ENCODE measurements at regions not wholly inside any gene's neighbourhood (a gene's known extent, or its start where the extent isn't known, plus 50 kb on each side); places are given as distances from the start of the nearest gene placed in this dataset.
"Not testable (repeated sequence)": the region's sequence is repeated elsewhere in the genome, so short reads cannot be mapped to it uniquely, and the experiment has no call there.

- no peaks in the 10 kb centered on the region for H3K36me3 ChIP-seq (ENCODE audit: insufficient read depth, low read length)
- H3K9me3 ChIP-seq (ENCODE audit: low read length), result no peaks in the 10 kb centered on the region
- no peaks in the 10 kb centered on the region for H3K27me3 ChIP-seq (ENCODE audit: control insufficient read depth in 1 of 2, insufficient read depth in 2 of 2, low read length in 2 of 2)
- no peak overlapping the region for H3K4me3 ChIP-seq (ENCODE audit: low read depth in 1 of 2, low read length in 2 of 2)
- H3K4me1 ChIP-seq (ENCODE audit: insufficient read depth, low read length), result peaks cover 18% of the 10 kb centered on the region
- no peak overlapping the region for H3K9ac ChIP-seq (ENCODE audit: low read length)
- H3K27ac ChIP-seq (ENCODE audit: low read depth, low read length), result no peak overlapping the region
These were observed 73.1 kb upstream of the RAP1B start for GRCh38 chr12:68537571-68537970.

- Histone ChIP-seq H3K4me1 (ENCODE audit: insufficient read depth, low read length) (peaks cover 18% of the 10 kb centered on the region), H3K9ac (ENCODE audit: low read length) (no peak overlapping the region), H3K4me3 (ENCODE audit: low read depth in 1 of 2, low read length in 2 of 2) (no peak overlapping the region), H3K27me3 (ENCODE audit: control insufficient read depth in 1 of 2, insufficient read depth in 2 of 2, low read length in 2 of 2) (no peaks in the 10 kb centered on the region), H3K9me3 (ENCODE audit: low read length) (no peaks in the 10 kb centered on the region), H3K27ac (ENCODE audit: low read depth, low read length) (no peak overlapping the region), H3K36me3 (ENCODE audit: insufficient read depth, low read length) (no peaks in the 10 kb centered on the region)
These were observed 71.7 kb upstream of the RAP1B start for GRCh38 chr12:68538726-68539614.

GRCh38 chr12:68539615-68539952, 71.1 kb upstream of the RAP1B start:
- no peaks in the 10 kb centered on the region for H3K9me3 ChIP-seq (ENCODE audit: low read length)
- H3K36me3 ChIP-seq (ENCODE audit: insufficient read depth, low read length), result no peaks in the 10 kb centered on the region
- no peak overlapping the region for H3K9ac ChIP-seq (ENCODE audit: low read length)
- H3K27ac ChIP-seq (ENCODE audit: low read depth, low read length), result no peak overlapping the region
- no peaks in the 10 kb centered on the region for H3K27me3 ChIP-seq (ENCODE audit: control insufficient read depth in 1 of 2, insufficient read depth in 2 of 2, low read length in 2 of 2)
- H3K4me1 ChIP-seq (ENCODE audit: insufficient read depth, low read length), result peaks cover 18% of the 10 kb centered on the region
- no peak overlapping the region for H3K4me3 ChIP-seq (ENCODE audit: low read depth in 1 of 2, low read length in 2 of 2)

GRCh38 chr12:68540768-68541167, 69.9 kb upstream of the RAP1B start:
- H3K27me3 ChIP-seq (ENCODE audit: control insufficient read depth in 1 of 2, insufficient read depth in 2 of 2, low read length in 2 of 2); H3K4me3 ChIP-seq (ENCODE audit: low read depth in 1 of 2, low read length in 2 of 2); H3K9ac ChIP-seq (ENCODE audit: low read length): not testable (repeated sequence)

GRCh38 chr12:68547318-68547717, 63.4 kb upstream of the RAP1B start:
- not testable (repeated sequence) for H3K27ac ChIP-seq (ENCODE audit: low read depth, low read length); H3K4me3 ChIP-seq (ENCODE audit: low read depth in 1 of 2, low read length in 2 of 2); H3K9ac ChIP-seq (ENCODE audit: low read length); H3K27me3 ChIP-seq (ENCODE audit: control insufficient read depth in 1 of 2, insufficient read depth in 2 of 2, low read length in 2 of 2); H3K9me3 ChIP-seq (ENCODE audit: low read length); H3K4me1 ChIP-seq (ENCODE audit: insufficient read depth, low read length); H3K36me3 ChIP-seq (ENCODE audit: insufficient read depth, low read length)

More at GRCh38 chr12:68540768-68541167, 69.9 kb upstream of the RAP1B start:
- peaks cover 18% of the 10 kb centered on the region for H3K4me1 ChIP-seq (ENCODE audit: insufficient read depth, low read length)
- not testable (repeated sequence) for H3K36me3 ChIP-seq (ENCODE audit: insufficient read depth, low read length); H3K9me3 ChIP-seq (ENCODE audit: low read length); H3K27ac ChIP-seq (ENCODE audit: low read depth, low read length)

- not testable (repeated sequence) for H3K27ac ChIP-seq (ENCODE audit: low read depth, low read length); H3K27me3 ChIP-seq (ENCODE audit: control insufficient read depth in 1 of 2, insufficient read depth in 2 of 2, low read length in 2 of 2); H3K9ac ChIP-seq (ENCODE audit: low read length); H3K9me3 ChIP-seq (ENCODE audit: low read length); H3K4me1 ChIP-seq (ENCODE audit: insufficient read depth, low read length); H3K4me3 ChIP-seq (ENCODE audit: low read depth in 1 of 2, low read length in 2 of 2); H3K36me3 ChIP-seq (ENCODE audit: insufficient read depth, low read length)
These were observed 58.0 kb upstream of the RAP1B start for GRCh38 chr12:68552605-68553195.

- Histone ChIP-seq H3K27ac (ENCODE audit: low read depth, low read length) (no peak overlapping the region), H3K27me3 (ENCODE audit: control insufficient read depth in 1 of 2, insufficient read depth in 2 of 2, low read length in 2 of 2) (no peaks in the 10 kb centered on the region), H3K4me3 (ENCODE audit: low read depth in 1 of 2, low read length in 2 of 2) (no peak overlapping the region), H3K36me3 (ENCODE audit: insufficient read depth, low read length) (no peaks in the 10 kb centered on the region), H3K4me1 (ENCODE audit: insufficient read depth, low read length) (peaks cover 6% of the 10 kb centered on the region), H3K9me3 (ENCODE audit: low read length) (no peaks in the 10 kb centered on the region), H3K9ac (ENCODE audit: low read length) (no peak overlapping the region)
These were observed 53.5 kb upstream of the RAP1B start for GRCh38 chr12:68557011-68557730.

- Histone ChIP-seq H3K4me3 (ENCODE audit: low read depth in 1 of 2, low read length in 2 of 2) (no peak overlapping the region), H3K36me3 (ENCODE audit: insufficient read depth, low read length) (no peaks in the 10 kb centered on the region), H3K9ac (ENCODE audit: low read length) (no peak overlapping the region), H3K27ac (ENCODE audit: low read depth, low read length) (no peak overlapping the region), H3K27me3 (ENCODE audit: control insufficient read depth in 1 of 2, insufficient read depth in 2 of 2, low read length in 2 of 2) (no peaks in the 10 kb centered on the region), H3K9me3 (ENCODE audit: low read length) (no peaks in the 10 kb centered on the region), H3K4me1 (ENCODE audit: insufficient read depth, low read length) (peaks cover 6% of the 10 kb centered on the region)
These were observed 51.5 kb upstream of the RAP1B start for GRCh38 chr12:68559246-68559645.

- Histone ChIP-seq H3K36me3 (ENCODE audit: insufficient read depth, low read length) (no peaks in the 10 kb centered on the region), H3K27ac (ENCODE audit: low read depth, low read length) (peak overlapping the region; percentile 3), H3K4me1 (ENCODE audit: insufficient read depth, low read length) (peaks cover 8% of the 10 kb centered on the region), H3K4me3 (ENCODE audit: low read depth in 1 of 2, low read length in 2 of 2) (no peak overlapping the region), H3K27me3 (ENCODE audit: control insufficient read depth in 1 of 2, insufficient read depth in 2 of 2, low read length in 2 of 2) (no peaks in the 10 kb centered on the region), H3K9ac (ENCODE audit: low read length) (no peak overlapping the region), H3K9me3 (ENCODE audit: low read length) (no peaks in the 10 kb centered on the region)
These were observed 50.5 kb upstream of the RAP1B start for GRCh38 chr12:68559984-68560850.

- no peaks in the 10 kb centered on the region for H3K36me3 ChIP-seq (ENCODE audit: insufficient read depth, low read length)
- H3K27ac ChIP-seq (ENCODE audit: low read depth, low read length), result peak overlapping the region; percentile 3
- H3K4me1 ChIP-seq (ENCODE audit: insufficient read depth, low read length), result peaks cover 14% of the 10 kb centered on the region
- H3K4me3 ChIP-seq (ENCODE audit: low read depth in 1 of 2, low read length in 2 of 2), result no peak overlapping the region
- H3K27me3 ChIP-seq (ENCODE audit: control insufficient read depth in 1 of 2, insufficient read depth in 2 of 2, low read length in 2 of 2), result no peaks in the 10 kb centered on the region
- H3K9ac ChIP-seq (ENCODE audit: low read length), result no peak overlapping the region
- H3K9me3 ChIP-seq (ENCODE audit: low read length), result no peaks in the 10 kb centered on the region
These were observed 49.8 kb upstream of the RAP1B start for GRCh38 chr12:68560851-68561422.

All from muscle layer of colon (tissue), 2 donors.